ENCODE measurements at regions not wholly inside any gene's neighbourhood (a gene's known extent, or its start where the extent isn't known, plus 50 kb on each side); places are given as distances from the start of the nearest gene placed in this dataset.

- TF ChIP-seq EZH2 (IDR thresholded peaks at IDR 0.05; ENCODE audit: borderline replicate concordance, low read depth, low read length, poor library complexity, severe bottlenecking) (no peak), CTCF (conservative IDR thresholded peaks at IDR 0.05; ENCODE audit: low read depth, low read length) (no peak)
- no peaks in the 10 kb centered on the region for H3K9me3 ChIP-seq (ENCODE audit: low read depth, low read length, poor library complexity, severe bottlenecking)
- H3K27me3 ChIP-seq (replicated peaks; ENCODE audit: insufficient read depth, low read depth, low read length, poor library complexity) = no peaks in the 10 kb centered on the region
- POLR2A ChIA-PET (ENCODE audit: low non-redundant PET) = no interaction called here
- intact Hi-C loops (cut with micrococcal nuclease; ENCODE audit: unreplicated experiment) = loop anchor here (5.0 kb wide), 1 partner anchor 77 kb away; no protein-coding TSS in a partner anchor
- peaks cover 2% of the 10 kb centered on the region for H3K4me1 ChIP-seq (ENCODE audit: insufficient read depth, low read length, poor library complexity, severe bottlenecking)
- no peak for DNase-seq (ENCODE audit: low spot score)
- H3K36me3 ChIP-seq (ENCODE audit: insufficient read depth, low read length, poor library complexity, severe bottlenecking) = no peaks in the 10 kb centered on the region
- H3K27ac ChIP-seq (ENCODE audit: low read depth, low read length, poor library complexity, severe bottlenecking) = no peak overlapping the region
- no TSS peak for BruUV-seq (replicated peaks)
- no peak overlapping the region for H3K4me3 ChIP-seq (ENCODE audit: low read depth, low read length, poor library complexity, severe bottlenecking)
- CTCF ChIA-PET = no interaction called here
Measured at GRCh38 chr6:138689849-138690248, 83.7 kb upstream of the CCDC28A start.

GRCh38 chr6:138690975-138691594 is 82.5 kb upstream of the CCDC28A start:
- intact Hi-C loops (cut with micrococcal nuclease; ENCODE audit: unreplicated experiment) = loop anchor here (5.0 kb wide), 1 partner anchor 76 kb away; no protein-coding TSS in a partner anchor
- BruUV-seq (replicated peaks) = TSS peak; percentile 42
- H3K27ac ChIP-seq (ENCODE audit: low read depth, low read length, poor library complexity, severe bottlenecking) = peak overlapping the region; percentile 93
- no peaks in the 10 kb centered on the region for H3K27me3 ChIP-seq (replicated peaks; ENCODE audit: insufficient read depth, low read depth, low read length, poor library complexity)
- ChIA-PET CTCF (no interaction called here), POLR2A (ENCODE audit: low non-redundant PET) (no interaction called here)
- no peaks in the 10 kb centered on the region for H3K9me3 ChIP-seq (ENCODE audit: low read depth, low read length, poor library complexity, severe bottlenecking)
- DNase-seq (ENCODE audit: low spot score) = no peak
- peak overlapping the region; percentile 97 for H3K4me3 ChIP-seq (ENCODE audit: low read depth, low read length, poor library complexity, severe bottlenecking)
- TF ChIP-seq EZH2 (IDR thresholded peaks at IDR 0.05; ENCODE audit: borderline replicate concordance, low read depth, low read length, poor library complexity, severe bottlenecking) (no peak), CTCF (conservative IDR thresholded peaks at IDR 0.05; ENCODE audit: low read depth, low read length) (no peak)
- H3K36me3 ChIP-seq (ENCODE audit: insufficient read depth, low read length, poor library complexity, severe bottlenecking) = no peaks in the 10 kb centered on the region
- no peaks in the 10 kb centered on the region for H3K4me1 ChIP-seq (ENCODE audit: insufficient read depth, low read length, poor library complexity, severe bottlenecking)

GRCh38 chr6:138691595-138692057 is 81.9 kb upstream of the CCDC28A start:
- Histone ChIP-seq H3K27ac (ENCODE audit: low read depth, low read length, poor library complexity, severe bottlenecking) (peak overlapping the region; percentile 93), H3K36me3 (ENCODE audit: insufficient read depth, low read length, poor library complexity, severe bottlenecking) (no peaks in the 10 kb centered on the region), H3K4me3 (ENCODE audit: low read depth, low read length, poor library complexity, severe bottlenecking) (peak overlapping the region; percentile 97), H3K9me3 (ENCODE audit: low read depth, low read length, poor library complexity, severe bottlenecking) (no peaks in the 10 kb centered on the region), H3K27me3 (replicated peaks; ENCODE audit: insufficient read depth, low read depth, low read length, poor library complexity) (no peaks in the 10 kb centered on the region), H3K4me1 (ENCODE audit: insufficient read depth, low read length, poor library complexity, severe bottlenecking) (no peaks in the 10 kb centered on the region)
- ChIA-PET CTCF (interaction anchor here (0.6 kb wide), 2 partner anchors 82 to 782 kb away, joined by 3 to 7 read pairs; partner anchors contain the start of gene CCDC28A), POLR2A (ENCODE audit: low non-redundant PET) (no interaction called here)
- no peak for TF ChIP-seq CTCF (conservative IDR thresholded peaks at IDR 0.05; ENCODE audit: low read depth, low read length)
- no peak for TF ChIP-seq EZH2 (IDR thresholded peaks at IDR 0.05; ENCODE audit: borderline replicate concordance, low read depth, low read length, poor library complexity, severe bottlenecking)
- DNase-seq (ENCODE audit: low spot score) = peak; percentile 45
- no TSS peak for BruUV-seq (replicated peaks)
- intact Hi-C loops (cut with micrococcal nuclease; ENCODE audit: unreplicated experiment) = loop anchor here (2.0 to 5.0 kb wide), 2 partner anchors 76 to 99 kb away; no protein-coding TSS in a partner anchor

All from A673 (cell line).